ENCODE measurements at regions not wholly inside any gene's neighbourhood (a gene's known extent, or its start where the extent isn't known, plus 50 kb on each side); places are given as distances from the start of the nearest gene placed in this dataset.

- no peaks in the 10 kb centered on the region for H3K36me3 ChIP-seq (ENCODE audit: control insufficient read depth in 2 of 3, insufficient read depth in 3 of 3, low read length in 3 of 3)
- H3K9me3 ChIP-seq (ENCODE audit: control insufficient read depth in 2 of 3, insufficient read depth in 1 of 3, low read length in 3 of 3) = peaks cover 0 to 22% (median 2%) of the 10 kb centered on the region in 3 donors
- H3K9ac ChIP-seq (ENCODE audit: low read length in 3 of 3) = no peak overlapping the region
- FAIRE-seq (no peak), DNase-seq (no peak)
- H3K27me3 ChIP-seq (ENCODE audit: control insufficient read depth, insufficient read depth, low read length) = no peaks in the 10 kb centered on the region
- no peaks in the 10 kb centered on the region for H3K4me1 ChIP-seq (ENCODE audit: control insufficient read depth in 2 of 3, insufficient read depth in 2 of 3, low read depth in 1 of 3, low read length in 3 of 3)
- intact Hi-C loops (cut with DNase I) = no loop called here
- H3K4me3 ChIP-seq (ENCODE audit: low read length in 3 of 3) = no peak overlapping the region
- H3K27ac ChIP-seq (ENCODE audit: low read depth in 2 of 2, low read length in 2 of 2) = no peak overlapping the region
- TF ChIP-seq CTCF (IDR thresholded peaks at IDR 0.05; ENCODE audit: borderline replicate concordance, extremely low read depth, insufficient read depth) = no peak
Measured at GRCh38 chr7:106339513-106340246, 54.9 kb upstream of the NAMPT start.

DNA sequence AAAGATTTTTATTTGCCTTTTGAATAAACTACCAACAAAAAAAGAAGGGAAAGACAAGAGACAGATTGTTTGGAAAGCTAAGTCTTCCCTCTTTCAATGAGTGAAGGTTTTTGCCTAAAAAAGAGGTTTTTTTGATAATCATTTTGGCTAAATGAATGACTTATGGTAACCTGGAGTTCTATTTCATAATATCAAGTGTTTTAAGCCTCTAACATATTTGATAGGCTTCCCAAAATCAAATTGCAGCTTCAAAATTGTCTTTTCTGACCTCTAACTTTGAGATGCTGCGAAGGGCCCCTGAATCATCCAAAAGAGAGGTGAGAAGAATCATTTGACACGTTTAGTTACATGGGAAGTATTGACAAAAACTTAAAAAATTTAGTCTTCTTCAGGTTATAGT lies 53.0 kb upstream of the NAMPT start:
- no peak for FAIRE-seq
- Histone ChIP-seq H3K27me3 (ENCODE audit: control insufficient read depth, insufficient read depth, low read length) (no peaks in the 10 kb centered on the region), H3K9ac (ENCODE audit: low read length in 3 of 3) (no peak overlapping the region), H3K4me1 (ENCODE audit: control insufficient read depth in 2 of 3, insufficient read depth in 2 of 3, low read depth in 1 of 3, low read length in 3 of 3) (no peaks in the 10 kb centered on the region), H3K27ac (ENCODE audit: low read depth in 2 of 2, low read length in 2 of 2) (no peak overlapping the region), H3K4me3 (ENCODE audit: low read length in 3 of 3) (no peak overlapping the region), H3K9me3 (ENCODE audit: control insufficient read depth in 2 of 3, insufficient read depth in 1 of 3, low read length in 3 of 3) (peaks cover 0 to 16% (median 2%) of the 10 kb centered on the region in 3 donors), H3K36me3 (ENCODE audit: control insufficient read depth in 2 of 3, insufficient read depth in 3 of 3, low read length in 3 of 3) (no peaks in the 10 kb centered on the region)
- DNase-seq = no peak
- intact Hi-C loops (cut with DNase I) = no loop called here
- TF ChIP-seq CTCF (IDR thresholded peaks at IDR 0.05; ENCODE audit: borderline replicate concordance, extremely low read depth, insufficient read depth) = no peak

DNA sequence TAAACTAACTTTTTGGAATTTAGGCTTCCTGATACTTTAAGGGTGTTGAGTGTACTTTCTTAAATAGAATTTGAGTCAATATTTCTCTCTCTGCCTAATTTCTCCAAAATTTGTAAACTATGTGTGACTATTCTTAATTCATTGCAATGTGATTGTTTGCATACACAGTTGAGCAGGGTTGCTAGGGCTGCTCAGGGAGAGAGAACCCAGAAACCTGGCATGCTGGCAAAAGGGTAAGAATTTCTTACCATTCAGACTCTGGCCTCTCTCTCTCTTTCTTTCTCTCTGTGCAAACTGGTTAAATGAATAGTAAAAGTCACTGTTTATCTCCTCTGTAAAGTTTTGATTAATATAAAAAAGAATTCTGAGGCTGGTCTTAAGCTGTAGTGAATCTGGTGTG lies 51.0 kb upstream of the NAMPT start:
- H3K36me3 ChIP-seq (ENCODE audit: control insufficient read depth in 2 of 3, insufficient read depth in 3 of 3, low read length in 3 of 3) = no peaks in the 10 kb centered on the region
- H3K4me3 ChIP-seq (ENCODE audit: low read length in 3 of 3) = no peak overlapping the region
- H3K27me3 ChIP-seq (ENCODE audit: control insufficient read depth, insufficient read depth, low read length) = no peaks in the 10 kb centered on the region
- intact Hi-C loops (cut with DNase I) = no loop called here
- H3K4me1 ChIP-seq (ENCODE audit: control insufficient read depth in 2 of 3, insufficient read depth in 2 of 3, low read depth in 1 of 3, low read length in 3 of 3) = no peaks in the 10 kb centered on the region
- peaks cover 0 to 13% (median 0%) of the 10 kb centered on the region in 3 donors for H3K9me3 ChIP-seq (ENCODE audit: control insufficient read depth in 2 of 3, insufficient read depth in 1 of 3, low read length in 3 of 3)
- no peak for TF ChIP-seq CTCF (IDR thresholded peaks at IDR 0.05; ENCODE audit: borderline replicate concordance, extremely low read depth, insufficient read depth)
- no peak overlapping the region for H3K9ac ChIP-seq (ENCODE audit: low read length in 3 of 3)
- DNase-seq = no peak
- no peak for FAIRE-seq
- no peak overlapping the region for H3K27ac ChIP-seq (ENCODE audit: low read depth in 2 of 2, low read length in 2 of 2)
